SK-N-SH (cell line): ENCODE measurements at regions not wholly inside any gene's neighbourhood (a gene's known extent, or its start where the extent isn't known, plus 50 kb on each side); places are given as distances from the start of the nearest gene placed in this dataset.

Experiments
- EP300 ChIP-seq, 2 experiments: IDR thresholded peaks; 2 replicates each; pipeline versions ENCODE4 v1.4.0 to v1.6.1; 2012; ENCODE audit warnings: borderline replicate concordance in 1 of 2, low read depth in 1 of 2, low read length in 1 of 2
- EZH2phosphoT487 ChIP-seq: fragments of 200-600 bp; sonication (generic); IDR thresholded peaks from 2 replicates; pipeline ENCODE4 v1.6.1; 2017; ENCODE audit warnings: low read depth, mixed run types, mild to moderate bottlenecking, antibody characterized with exemption, moderate library complexity, borderline replicate concordance
- GABPA ChIP-seq: IDR thresholded peaks from 2 replicates; pipeline ENCODE4 v1.4.0; 2012; ENCODE audit warnings: low read depth, mild to moderate bottlenecking
- MEF2A ChIP-seq: IDR thresholded peaks from 2 replicates; pipeline ENCODE4 v1.4.0; 2012; ENCODE audit warnings: low read depth, borderline replicate concordance
- POLR2AphosphoS5 ChIP-seq: IDR thresholded peaks from 2 replicates; pipeline ENCODE4 v1.6.1; 2012; ENCODE audit warnings: low read depth, low read length
- RAD21 ChIP-seq: IDR thresholded peaks from 2 replicates; pipeline ENCODE4 v1.6.1; 2012; ENCODE audit warnings: mild to moderate bottlenecking, low read length
- SIN3A ChIP-seq: IDR thresholded peaks from 2 replicates; pipeline ENCODE4 v1.6.1; 2012; ENCODE audit warnings: low read depth, mild to moderate bottlenecking, low read length, moderate library complexity, borderline replicate concordance
- SMC3 ChIP-seq: IDR thresholded peaks from 2 replicates; pipeline ENCODE4 v1.6.1; 2012; ENCODE audit warnings: low read depth, low read length, improper control_type of control experiment
- TCF12 ChIP-seq: IDR thresholded peaks from 2 replicates; pipeline ENCODE4 v1.4.0; 2012
- YY1 ChIP-seq: IDR thresholded peaks from 2 replicates; pipeline ENCODE4 v1.4.0; 2012; ENCODE audit warnings: low read depth, mild to moderate bottlenecking
- TF ChIP-seq, protein P1 (sequence below): IDR thresholded peaks from 2 replicates; pipeline ENCODE4 v1.4.0; 2012; ENCODE audit warnings: low read depth
- TF ChIP-seq, protein P2 (sequence below): fragments of 200-600 bp; sonication (generic); IDR thresholded peaks from 2 replicates; pipeline ENCODE4 v1.6.1; 2017; ENCODE audit warnings: antibody characterized with exemption, mild to moderate bottlenecking, moderate library complexity
- TF ChIP-seq, protein P3 (sequence below): IDR thresholded peaks from 2 replicates; pipeline ENCODE4 v1.6.1; 2012; ENCODE audit warnings: mild to moderate bottlenecking, low read depth, low read length, moderate library complexity

DNA sequence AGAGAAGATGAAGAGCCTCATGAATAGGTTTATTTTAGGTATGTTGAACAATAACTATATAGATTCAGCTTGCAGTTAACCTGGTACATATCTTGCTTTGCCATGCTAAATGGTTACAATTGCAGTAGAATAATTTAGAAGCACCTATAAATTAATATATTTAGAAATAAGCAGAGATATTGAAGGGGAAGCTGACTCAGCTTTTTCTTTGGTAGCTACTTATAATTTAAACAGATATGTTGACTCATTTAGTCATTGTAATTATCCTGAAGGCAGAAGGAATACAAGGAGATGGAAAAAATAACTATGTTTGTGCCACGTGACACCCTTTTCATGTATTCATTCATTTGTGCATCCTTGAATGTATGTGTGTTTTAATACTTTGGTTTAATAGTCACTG, 755.5 kb downstream of the SUCLG1 start:
- TF ChIP-seq POLR2AphosphoS5 (no peak), SMC3 (no peak), EZH2phosphoT487 (no peak), EP300 (IDR thresholded peaks at IDR 0.05; ENCODE audit: borderline replicate concordance in 1 of 2, low read depth in 1 of 2, low read length in 1 of 2) (no peak), RAD21 (no peak), MEF2A (no peak), YY1 (no peak), SIN3A (no peak), GABPA (no peak), TCF12 (no peak)
- TF ChIP-seq, protein P1, sequence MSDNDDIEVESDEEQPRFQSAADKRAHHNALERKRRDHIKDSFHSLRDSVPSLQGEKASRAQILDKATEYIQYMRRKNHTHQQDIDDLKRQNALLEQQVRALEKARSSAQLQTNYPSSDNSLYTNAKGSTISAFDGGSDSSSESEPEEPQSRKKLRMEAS, result no peak
- TF ChIP-seq, protein P2, sequence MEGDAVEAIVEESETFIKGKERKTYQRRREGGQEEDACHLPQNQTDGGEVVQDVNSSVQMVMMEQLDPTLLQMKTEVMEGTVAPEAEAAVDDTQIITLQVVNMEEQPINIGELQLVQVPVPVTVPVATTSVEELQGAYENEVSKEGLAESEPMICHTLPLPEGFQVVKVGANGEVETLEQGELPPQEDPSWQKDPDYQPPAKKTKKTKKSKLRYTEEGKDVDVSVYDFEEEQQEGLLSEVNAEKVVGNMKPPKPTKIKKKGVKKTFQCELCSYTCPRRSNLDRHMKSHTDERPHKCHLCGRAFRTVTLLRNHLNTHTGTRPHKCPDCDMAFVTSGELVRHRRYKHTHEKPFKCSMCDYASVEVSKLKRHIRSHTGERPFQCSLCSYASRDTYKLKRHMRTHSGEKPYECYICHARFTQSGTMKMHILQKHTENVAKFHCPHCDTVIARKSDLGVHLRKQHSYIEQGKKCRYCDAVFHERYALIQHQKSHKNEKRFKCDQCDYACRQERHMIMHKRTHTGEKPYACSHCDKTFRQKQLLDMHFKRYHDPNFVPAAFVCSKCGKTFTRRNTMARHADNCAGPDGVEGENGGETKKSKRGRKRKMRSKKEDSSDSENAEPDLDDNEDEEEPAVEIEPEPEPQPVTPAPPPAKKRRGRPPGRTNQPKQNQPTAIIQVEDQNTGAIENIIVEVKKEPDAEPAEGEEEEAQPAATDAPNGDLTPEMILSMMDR, result no peak
- TF ChIP-seq, protein P3, sequence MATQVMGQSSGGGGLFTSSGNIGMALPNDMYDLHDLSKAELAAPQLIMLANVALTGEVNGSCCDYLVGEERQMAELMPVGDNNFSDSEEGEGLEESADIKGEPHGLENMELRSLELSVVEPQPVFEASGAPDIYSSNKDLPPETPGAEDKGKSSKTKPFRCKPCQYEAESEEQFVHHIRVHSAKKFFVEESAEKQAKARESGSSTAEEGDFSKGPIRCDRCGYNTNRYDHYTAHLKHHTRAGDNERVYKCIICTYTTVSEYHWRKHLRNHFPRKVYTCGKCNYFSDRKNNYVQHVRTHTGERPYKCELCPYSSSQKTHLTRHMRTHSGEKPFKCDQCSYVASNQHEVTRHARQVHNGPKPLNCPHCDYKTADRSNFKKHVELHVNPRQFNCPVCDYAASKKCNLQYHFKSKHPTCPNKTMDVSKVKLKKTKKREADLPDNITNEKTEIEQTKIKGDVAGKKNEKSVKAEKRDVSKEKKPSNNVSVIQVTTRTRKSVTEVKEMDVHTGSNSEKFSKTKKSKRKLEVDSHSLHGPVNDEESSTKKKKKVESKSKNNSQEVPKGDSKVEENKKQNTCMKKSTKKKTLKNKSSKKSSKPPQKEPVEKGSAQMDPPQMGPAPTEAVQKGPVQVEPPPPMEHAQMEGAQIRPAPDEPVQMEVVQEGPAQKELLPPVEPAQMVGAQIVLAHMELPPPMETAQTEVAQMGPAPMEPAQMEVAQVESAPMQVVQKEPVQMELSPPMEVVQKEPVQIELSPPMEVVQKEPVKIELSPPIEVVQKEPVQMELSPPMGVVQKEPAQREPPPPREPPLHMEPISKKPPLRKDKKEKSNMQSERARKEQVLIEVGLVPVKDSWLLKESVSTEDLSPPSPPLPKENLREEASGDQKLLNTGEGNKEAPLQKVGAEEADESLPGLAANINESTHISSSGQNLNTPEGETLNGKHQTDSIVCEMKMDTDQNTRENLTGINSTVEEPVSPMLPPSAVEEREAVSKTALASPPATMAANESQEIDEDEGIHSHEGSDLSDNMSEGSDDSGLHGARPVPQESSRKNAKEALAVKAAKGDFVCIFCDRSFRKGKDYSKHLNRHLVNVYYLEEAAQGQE, result no peak
